ENCODE measurements at regions not wholly inside any gene's neighbourhood (a gene's known extent, or its start where the extent isn't known, plus 50 kb on each side); places are given as distances from the start of the nearest gene placed in this dataset.

DNA sequence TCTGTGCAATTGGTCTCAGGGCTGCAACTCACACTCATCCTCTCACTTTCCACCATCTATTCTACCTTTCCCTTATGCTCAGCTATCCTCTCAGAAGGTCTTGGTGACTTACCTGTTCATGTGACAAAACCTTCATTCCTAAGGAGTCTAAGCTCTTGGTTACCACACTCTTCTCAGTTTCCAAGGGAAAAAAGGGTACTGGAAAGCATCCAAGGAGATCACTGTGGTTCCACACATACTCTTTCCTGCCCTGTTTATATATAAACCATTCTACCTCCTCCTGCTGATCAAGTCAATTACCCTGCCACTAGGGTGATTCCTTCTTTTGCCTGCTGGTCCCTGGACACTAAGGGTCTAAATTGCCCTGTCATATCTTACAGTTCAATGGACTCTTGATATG is 57.2 kb upstream of the MAML3 start:
- TF ChIP-seq POLR2A (IDR thresholded peaks at IDR 0.05; ENCODE audit: low read depth, low read length) (no peak), POU2F2 (IDR thresholded peaks at IDR 0.05; ENCODE audit: low read depth, low read length) (no peak), POLR2AphosphoS5 (IDR thresholded peaks at IDR 0.05; ENCODE audit: low read depth, low read length) (no peak), SPI1 (IDR thresholded peaks at IDR 0.05; ENCODE audit: low read depth, low read length) (no peak), TAF1 (IDR thresholded peaks at IDR 0.05; ENCODE audit: low read depth, low read length) (no peak)

Measured in GM12891 (cell line).